GM23338 (cell line): ENCODE measurements at regions not wholly inside any gene's neighbourhood (a gene's known extent, or its start where the extent isn't known, plus 50 kb on each side); places are given as distances from the start of the nearest gene placed in this dataset.

Experiments used
- ATAC-seq: fragments of 200-7000 bp; cut with Tn5 transposase; 3 replicates; pipeline ENCODE4 v1.9.1; 2020
- DNase-seq: peaks from one replicate; pipeline ENCODE4 v3.0.0-alpha.2; 2015; ENCODE audit warnings: low spot score
- H2AFZ ChIP-seq: fragments of 200-600 bp; sonication (generic); 2 replicates; pipeline ENCODE4 v1.8.0; 2016; ENCODE audit warnings: antibody characterized with exemption, mild to moderate bottlenecking, moderate library complexity
- H3F3A ChIP-seq: fragments of 200-600 bp; sonication (generic); replicated peaks from 2 replicates; pipeline ENCODE4 v1.8.0; 2017; ENCODE audit warnings: antibody characterized with exemption, mixed run types, low read depth
- H3K27ac ChIP-seq: fragments of 200-600 bp; sonication (generic); 2 replicates; pipeline ENCODE4 v1.6.1; 2016; ENCODE audit warnings: low read depth
- H3K27me3 ChIP-seq: fragments of 200-600 bp; sonication (generic); 2 replicates; pipeline ENCODE4 v1.8.0; 2016; ENCODE audit warnings: mild to moderate bottlenecking, mixed run types, moderate library complexity; ENCODE audit not compliant: insufficient read depth
- H3K36me3 ChIP-seq: fragments of 200-600 bp; sonication (generic); 2 replicates; pipeline ENCODE4 v1.8.0; 2016; ENCODE audit warnings: mild to moderate bottlenecking; ENCODE audit not compliant: insufficient read depth
- H3K4me1 ChIP-seq: fragments of 200-600 bp; sonication (generic); 2 replicates; pipeline ENCODE4 v1.8.0; 2016; ENCODE audit warnings: mild to moderate bottlenecking, moderate library complexity; ENCODE audit not compliant: insufficient read depth
- H3K4me2 ChIP-seq: fragments of 200-600 bp; sonication (generic); 2 replicates; pipeline ENCODE4 v1.7.1; 2017; ENCODE audit warnings: mixed run types
- H3K4me3 ChIP-seq: fragments of 200-600 bp; sonication (generic); 2 replicates; pipeline ENCODE4 v1.6.1; 2016; ENCODE audit warnings: mixed run types
- H3K79me2 ChIP-seq: fragments of 200-600 bp; sonication (generic); replicated peaks from 2 replicates; pipeline ENCODE4 v1.8.0; 2017; ENCODE audit warnings: mild to moderate bottlenecking; ENCODE audit not compliant: insufficient read depth
- H3K9me2 ChIP-seq: fragments of 200-600 bp; sonication (generic); 2 replicates; pipeline ENCODE4 v1.8.0; 2017; ENCODE audit not compliant: insufficient read depth
- H4K20me1 ChIP-seq: fragments of 200-600 bp; sonication (generic); replicated peaks from 2 replicates; pipeline ENCODE4 v1.8.0; 2017; ENCODE audit warnings: mild to moderate bottlenecking; ENCODE audit not compliant: insufficient read depth
- H3K27ac Mint-ChIP-seq: 2 replicates; pipeline ENCODE4 v1.8.0; 2020; ENCODE audit warnings: inconsistent platforms, mild to moderate bottlenecking, moderate library complexity, mixed read lengths
- H3K27me3 Mint-ChIP-seq: 3 replicates; pipeline ENCODE4 v1.8.0; 2022; ENCODE audit warnings: low read depth, mild to moderate bottlenecking, moderate library complexity, mixed read lengths, inconsistent platforms; ENCODE audit not compliant: insufficient read depth, poor library complexity
- H3K36me3 Mint-ChIP-seq: 3 replicates; pipeline ENCODE4 v1.8.0; 2021; ENCODE audit warnings: low read depth, mild to moderate bottlenecking, inconsistent platforms, moderate library complexity, mixed read lengths
- H3K4me1 Mint-ChIP-seq: 3 replicates; pipeline ENCODE4 v1.8.0; 2020; ENCODE audit warnings: mild to moderate bottlenecking, inconsistent platforms, mixed read lengths
- H3K4me3 Mint-ChIP-seq: 3 replicates; pipeline ENCODE4 v1.8.0; 2021; ENCODE audit warnings: moderate library complexity, mild to moderate bottlenecking, inconsistent platforms, mixed read lengths
- H3K9me3 Mint-ChIP-seq: 3 replicates; pipeline ENCODE4 v1.8.0; 2020; ENCODE audit warnings: moderate library complexity, mild to moderate bottlenecking, inconsistent platforms, mixed read lengths
- CREB1 ChIP-seq: fragments of 250-450 bp; sonication (Bioruptor Pico); IDR thresholded peaks from 2 replicates; pipeline ENCODE4 v1.5.0; 2020; ENCODE audit warnings: low read depth, mild to moderate bottlenecking, moderate library complexity
- EZH2 ChIP-seq: fragments of 200-600 bp; sonication (generic); IDR thresholded peaks from one replicate; pipeline ENCODE4 v1.8.0; 2017; ENCODE audit warnings: antibody characterized with exemption, mild to moderate bottlenecking, low read depth; ENCODE audit not compliant: unreplicated experiment
- EZH2phosphoT487 ChIP-seq: fragments of 200-600 bp; sonication (generic); IDR thresholded peaks from one replicate; pipeline ENCODE4 v1.8.1; 2018; ENCODE audit warnings: antibody characterized with exemption; ENCODE audit not compliant: unreplicated experiment
- JUNB ChIP-seq: IDR thresholded peaks from one replicate; pipeline ENCODE4 v1.6.1; 2016; ENCODE audit warnings: antibody characterized with exemption; ENCODE audit not compliant: unreplicated experiment
- NANOG ChIP-seq: IDR thresholded peaks from 2 replicates; pipeline ENCODE4 v1.6.1; 2016; ENCODE audit warnings: antibody characterized with exemption, borderline replicate concordance
- POLR2AphosphoS5 ChIP-seq: IDR thresholded peaks from 2 replicates; pipeline ENCODE4 v1.6.1; 2016; ENCODE audit warnings: antibody characterized with exemption, low read depth
- STAT1 ChIP-seq: IDR thresholded peaks from one replicate; pipeline ENCODE4 v1.6.1; 2016; ENCODE audit warnings: antibody characterized with exemption; ENCODE audit not compliant: unreplicated experiment
- ZNF114 ChIP-seq: fragments of 250-450 bp; sonication (Bioruptor Pico); IDR thresholded peaks from 2 replicates; pipeline ENCODE4 v1.5.0; 2020; ENCODE audit warnings: mild to moderate bottlenecking, moderate library complexity
- ZNF331 ChIP-seq: fragments of 250-450 bp; sonication (Bioruptor Pico); IDR thresholded peaks from 2 replicates; pipeline ENCODE4 v1.5.0; 2020; ENCODE audit warnings: low read depth, mild to moderate bottlenecking, moderate library complexity
- TF ChIP-seq, protein P1 (sequence below): IDR thresholded peaks from 2 replicates; pipeline ENCODE4 v1.6.1; 2016; ENCODE audit warnings: antibody characterized with exemption
- TF ChIP-seq, protein P2 (sequence below): fragments of 250-450 bp; sonication (Bioruptor Pico); IDR thresholded peaks from 2 replicates; pipeline ENCODE4 v1.5.0; 2020; ENCODE audit warnings: mild to moderate bottlenecking, moderate library complexity
- TF ChIP-seq, protein P3 (sequence below), 2 experiments: fragments of 200-600 bp in 1 of 2; sonication (generic) in 1 of 2; conservative IDR thresholded peaks; 2 replicates each; pipeline versions ENCODE4 v1.5.1 to v1.6.1; 2016 to 2017; ENCODE audit warnings: antibody characterized with exemption in 2 of 2, low read depth in 2 of 2, mild to moderate bottlenecking in 2 of 2, moderate library complexity in 1 of 2

DNA sequence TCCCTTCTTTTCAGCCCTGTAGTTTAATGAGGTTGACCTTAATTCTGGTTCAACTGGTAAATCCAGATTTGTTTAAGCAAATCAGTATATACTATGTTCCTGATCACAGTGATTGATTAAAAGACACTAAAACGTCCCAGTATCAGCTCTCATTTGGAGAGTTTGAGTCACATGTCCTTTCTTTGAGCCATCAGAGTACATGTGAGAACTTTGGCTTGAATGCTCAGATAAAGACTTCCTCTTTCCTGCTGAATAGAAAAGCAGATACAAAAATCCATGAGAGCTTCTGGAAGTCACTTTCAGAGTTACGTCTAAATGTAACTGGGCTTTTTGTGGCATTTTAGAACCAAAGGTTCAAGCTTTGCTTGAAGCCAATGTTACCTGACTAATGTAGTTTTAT lies 341.8 kb upstream of the SATB1 start:
- Mint-ChIP-seq H3K27ac (no peak overlapping the region), H3K36me3 (no peaks in the 10 kb centered on the region), H3K4me1 (no peaks in the 10 kb centered on the region), H3K4me3 (no peak overlapping the region), H3K27me3 (peaks cover 2% of the 10 kb centered on the region), H3K9me3 (no peaks in the 10 kb centered on the region)
- H3K4me1 ChIP-seq = no peaks in the 10 kb centered on the region
- no peak overlapping the region for H3K27ac ChIP-seq
- no peaks in the 10 kb centered on the region for H3K27me3 ChIP-seq
- H3K36me3 ChIP-seq = no peaks in the 10 kb centered on the region
- no peaks in the 10 kb centered on the region for H3F3A ChIP-seq
- H3K4me2 ChIP-seq = no peak overlapping the region
- H3K9me2 ChIP-seq = no peaks in the 10 kb centered on the region
- H2AFZ ChIP-seq = no peak overlapping the region
- no peaks in the 10 kb centered on the region for H3K79me2 ChIP-seq
- TF ChIP-seq STAT1 (no peak), CREB1 (CRISPR knock-in tag) (no peak), NANOG (no peak), POLR2AphosphoS5 (no peak), EZH2phosphoT487 (no peak), JUNB (no peak), ZNF331 (CRISPR knock-in tag) (no peak)
- H4K20me1 ChIP-seq = no peaks in the 10 kb centered on the region
- DNase-seq (no peak), ATAC-seq (no peak)
- no peak overlapping the region for H3K4me3 ChIP-seq

DNA sequence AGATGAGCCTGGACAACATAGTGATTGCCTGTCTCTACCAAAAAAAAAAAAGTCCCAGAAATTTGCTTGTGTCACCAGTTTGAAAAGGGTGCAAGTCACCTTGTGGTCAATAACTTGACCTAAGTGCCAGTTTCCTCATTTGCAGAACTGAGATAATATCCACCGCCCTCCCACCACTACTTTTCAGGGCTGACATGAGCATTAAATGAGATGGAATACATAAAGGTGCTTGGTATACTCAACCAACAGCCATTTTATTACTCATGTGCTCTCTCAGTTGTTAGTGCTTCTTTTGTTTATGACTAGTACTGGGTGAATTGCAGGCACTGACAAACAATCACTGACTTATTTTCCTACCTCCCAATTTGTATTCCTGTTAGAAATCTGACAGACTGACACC lies 340.5 kb upstream of the SATB1 start:
- no peaks in the 10 kb centered on the region for H3K27me3 ChIP-seq
- ATAC-seq = no peak
- H3K27ac ChIP-seq = no peak overlapping the region
- Mint-ChIP-seq H3K27ac (no peak overlapping the region), H3K27me3 (peaks cover 2% of the 10 kb centered on the region), H3K36me3 (no peaks in the 10 kb centered on the region), H3K9me3 (no peaks in the 10 kb centered on the region), H3K4me1 (no peaks in the 10 kb centered on the region), H3K4me3 (no peak overlapping the region)
- no peaks in the 10 kb centered on the region for H3K79me2 ChIP-seq
- no peaks in the 10 kb centered on the region for H3F3A ChIP-seq
- no peaks in the 10 kb centered on the region for H3K36me3 ChIP-seq
- H3K4me3 ChIP-seq = no peak overlapping the region
- H3K4me1 ChIP-seq = no peaks in the 10 kb centered on the region
- no peak for DNase-seq
- H4K20me1 ChIP-seq = no peaks in the 10 kb centered on the region
- H3K9me2 ChIP-seq = no peaks in the 10 kb centered on the region
- H3K4me2 ChIP-seq = no peak overlapping the region
- H2AFZ ChIP-seq = no peak overlapping the region
- TF ChIP-seq NANOG (no peak), EZH2phosphoT487 (no peak), STAT1 (no peak), POLR2AphosphoS5 (no peak), CREB1 (CRISPR knock-in tag) (no peak), ZNF114 (CRISPR knock-in tag) (no peak), JUNB (no peak), EZH2 (no peak)
- TF ChIP-seq, protein P1, sequence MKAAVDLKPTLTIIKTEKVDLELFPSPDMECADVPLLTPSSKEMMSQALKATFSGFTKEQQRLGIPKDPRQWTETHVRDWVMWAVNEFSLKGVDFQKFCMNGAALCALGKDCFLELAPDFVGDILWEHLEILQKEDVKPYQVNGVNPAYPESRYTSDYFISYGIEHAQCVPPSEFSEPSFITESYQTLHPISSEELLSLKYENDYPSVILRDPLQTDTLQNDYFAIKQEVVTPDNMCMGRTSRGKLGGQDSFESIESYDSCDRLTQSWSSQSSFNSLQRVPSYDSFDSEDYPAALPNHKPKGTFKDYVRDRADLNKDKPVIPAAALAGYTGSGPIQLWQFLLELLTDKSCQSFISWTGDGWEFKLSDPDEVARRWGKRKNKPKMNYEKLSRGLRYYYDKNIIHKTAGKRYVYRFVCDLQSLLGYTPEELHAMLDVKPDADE = no peak
- TF ChIP-seq, protein P2, sequence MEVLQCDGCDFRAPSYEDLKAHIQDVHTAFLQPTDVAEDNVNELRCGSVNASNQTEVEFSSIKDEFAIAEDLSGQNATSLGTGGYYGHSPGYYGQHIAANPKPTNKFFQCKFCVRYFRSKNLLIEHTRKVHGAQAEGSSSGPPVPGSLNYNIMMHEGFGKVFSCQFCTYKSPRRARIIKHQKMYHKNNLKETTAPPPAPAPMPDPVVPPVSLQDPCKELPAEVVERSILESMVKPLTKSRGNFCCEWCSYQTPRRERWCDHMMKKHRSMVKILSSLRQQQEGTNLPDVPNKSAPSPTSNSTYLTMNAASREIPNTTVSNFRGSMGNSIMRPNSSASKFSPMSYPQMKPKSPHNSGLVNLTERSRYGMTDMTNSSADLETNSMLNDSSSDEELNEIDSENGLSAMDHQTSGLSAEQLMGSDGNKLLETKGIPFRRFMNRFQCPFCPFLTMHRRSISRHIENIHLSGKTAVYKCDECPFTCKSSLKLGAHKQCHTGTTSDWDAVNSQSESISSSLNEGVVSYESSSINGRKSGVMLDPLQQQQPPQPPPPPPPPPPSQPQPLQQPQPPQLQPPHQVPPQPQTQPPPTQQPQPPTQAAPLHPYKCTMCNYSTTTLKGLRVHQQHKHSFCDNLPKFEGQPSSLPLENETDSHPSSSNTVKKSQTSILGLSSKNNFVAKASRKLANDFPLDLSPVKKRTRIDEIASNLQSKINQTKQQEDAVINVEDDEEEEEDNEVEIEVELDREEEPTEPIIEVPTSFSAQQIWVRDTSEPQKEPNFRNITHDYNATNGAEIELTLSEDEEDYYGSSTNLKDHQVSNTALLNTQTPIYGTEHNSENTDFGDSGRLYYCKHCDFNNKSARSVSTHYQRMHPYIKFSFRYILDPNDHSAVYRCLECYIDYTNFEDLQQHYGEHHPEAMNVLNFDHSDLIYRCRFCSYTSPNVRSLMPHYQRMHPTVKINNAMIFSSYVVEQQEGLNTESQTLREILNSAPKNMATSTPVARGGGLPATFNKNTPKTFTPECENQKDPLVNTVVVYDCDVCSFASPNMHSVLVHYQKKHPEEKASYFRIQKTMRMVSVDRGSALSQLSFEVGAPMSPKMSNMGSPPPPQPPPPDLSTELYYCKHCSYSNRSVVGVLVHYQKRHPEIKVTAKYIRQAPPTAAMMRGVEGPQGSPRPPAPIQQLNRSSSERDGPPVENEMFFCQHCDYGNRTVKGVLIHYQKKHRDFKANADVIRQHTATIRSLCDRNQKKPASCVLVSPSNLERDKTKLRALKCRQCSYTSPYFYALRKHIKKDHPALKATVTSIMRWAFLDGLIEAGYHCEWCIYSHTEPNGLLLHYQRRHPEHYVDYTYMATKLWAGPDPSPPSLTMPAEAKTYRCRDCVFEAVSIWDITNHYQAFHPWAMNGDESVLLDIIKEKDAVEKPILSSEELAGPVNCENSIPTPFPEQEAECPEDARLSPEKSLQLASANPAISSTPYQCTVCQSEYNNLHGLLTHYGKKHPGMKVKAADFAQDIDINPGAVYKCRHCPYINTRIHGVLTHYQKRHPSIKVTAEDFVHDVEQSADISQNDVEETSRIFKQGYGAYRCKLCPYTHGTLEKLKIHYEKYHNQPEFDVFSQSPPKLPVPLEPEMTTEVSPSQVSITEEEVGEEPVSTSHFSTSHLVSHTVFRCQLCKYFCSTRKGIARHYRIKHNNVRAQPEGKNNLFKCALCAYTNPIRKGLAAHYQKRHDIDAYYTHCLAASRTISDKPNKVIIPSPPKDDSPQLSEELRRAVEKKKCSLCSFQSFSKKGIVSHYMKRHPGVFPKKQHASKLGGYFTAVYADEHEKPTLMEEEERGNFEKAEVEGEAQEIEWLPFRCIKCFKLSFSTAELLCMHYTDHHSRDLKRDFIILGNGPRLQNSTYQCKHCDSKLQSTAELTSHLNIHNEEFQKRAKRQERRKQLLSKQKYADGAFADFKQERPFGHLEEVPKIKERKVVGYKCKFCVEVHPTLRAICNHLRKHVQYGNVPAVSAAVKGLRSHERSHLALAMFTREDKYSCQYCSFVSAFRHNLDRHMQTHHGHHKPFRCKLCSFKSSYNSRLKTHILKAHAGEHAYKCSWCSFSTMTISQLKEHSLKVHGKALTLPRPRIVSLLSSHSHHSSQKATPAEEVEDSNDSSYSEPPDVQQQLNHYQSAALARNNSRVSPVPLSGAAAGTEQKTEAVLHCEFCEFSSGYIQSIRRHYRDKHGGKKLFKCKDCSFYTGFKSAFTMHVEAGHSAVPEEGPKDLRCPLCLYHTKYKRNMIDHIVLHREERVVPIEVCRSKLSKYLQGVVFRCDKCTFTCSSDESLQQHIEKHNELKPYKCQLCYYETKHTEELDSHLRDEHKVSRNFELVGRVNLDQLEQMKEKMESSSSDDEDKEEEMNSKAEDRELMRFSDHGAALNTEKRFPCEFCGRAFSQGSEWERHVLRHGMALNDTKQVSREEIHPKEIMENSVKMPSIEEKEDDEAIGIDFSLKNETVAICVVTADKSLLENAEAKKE = no peak
- TF ChIP-seq, protein P3, sequence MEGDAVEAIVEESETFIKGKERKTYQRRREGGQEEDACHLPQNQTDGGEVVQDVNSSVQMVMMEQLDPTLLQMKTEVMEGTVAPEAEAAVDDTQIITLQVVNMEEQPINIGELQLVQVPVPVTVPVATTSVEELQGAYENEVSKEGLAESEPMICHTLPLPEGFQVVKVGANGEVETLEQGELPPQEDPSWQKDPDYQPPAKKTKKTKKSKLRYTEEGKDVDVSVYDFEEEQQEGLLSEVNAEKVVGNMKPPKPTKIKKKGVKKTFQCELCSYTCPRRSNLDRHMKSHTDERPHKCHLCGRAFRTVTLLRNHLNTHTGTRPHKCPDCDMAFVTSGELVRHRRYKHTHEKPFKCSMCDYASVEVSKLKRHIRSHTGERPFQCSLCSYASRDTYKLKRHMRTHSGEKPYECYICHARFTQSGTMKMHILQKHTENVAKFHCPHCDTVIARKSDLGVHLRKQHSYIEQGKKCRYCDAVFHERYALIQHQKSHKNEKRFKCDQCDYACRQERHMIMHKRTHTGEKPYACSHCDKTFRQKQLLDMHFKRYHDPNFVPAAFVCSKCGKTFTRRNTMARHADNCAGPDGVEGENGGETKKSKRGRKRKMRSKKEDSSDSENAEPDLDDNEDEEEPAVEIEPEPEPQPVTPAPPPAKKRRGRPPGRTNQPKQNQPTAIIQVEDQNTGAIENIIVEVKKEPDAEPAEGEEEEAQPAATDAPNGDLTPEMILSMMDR (conservative IDR thresholded peaks at IDR 0.05; ENCODE audit: low read depth in 2 of 2) = no peak
